GM19351 (cell line): ENCODE measurements at regions not wholly inside any gene's neighbourhood (a gene's known extent, or its start where the extent isn't known, plus 50 kb on each side); places are given as distances from the start of the nearest gene placed in this dataset.

ENCODE experiments used
- ATAC-seq: cut with Tn5 transposase; IDR thresholded peaks from one replicate; pipeline ENCODE4 v1.9.1; 2021; ENCODE audit warnings: mild to moderate bottlenecking, moderate library complexity; ENCODE audit not compliant: unreplicated experiment

GRCh38 chr6:146865756-146866379 is 267.1 kb downstream of the ADGB start:
- no peak for ATAC-seq

- ATAC-seq, result no peak
Observed at GRCh38 chr6:146866731-146867414, 268.1 kb downstream of the ADGB start.

- ATAC-seq, result no peak
Observed at GRCh38 chr6:146868671-146869209, 270.0 kb downstream of the ADGB start.

GRCh38 chr6:146870760-146871159 is 272.0 kb downstream of the ADGB start:
- peak; percentile 80 for ATAC-seq

GRCh38 chr6:146871611-146872425 is 273.0 kb downstream of the ADGB start:
- ATAC-seq, result no peak

GRCh38 chr6:146872426-146872785 is 273.6 kb downstream of the ADGB start:
- no peak for ATAC-seq

GRCh38 chr6:146874278-146875018 is 275.7 kb downstream of the ADGB start:
- ATAC-seq, result no peak

GRCh38 chr6:146875927-146876270 is 277.1 kb downstream of the ADGB start:
- no peak for ATAC-seq

- ATAC-seq, result peak; percentile 58
Observed at GRCh38 chr6:146876271-146877151, 277.7 kb downstream of the ADGB start.

GRCh38 chr6:146878168-146878951 is 279.6 kb downstream of the ADGB start:
- ATAC-seq, result no peak

GRCh38 chr6:146878952-146879340 is 280.2 kb downstream of the ADGB start:
- no peak for ATAC-seq

GRCh38 chr6:146879406-146880117 is 280.8 kb downstream of the ADGB start:
- no peak for ATAC-seq

GRCh38 chr6:146881228-146882181 is 282.7 kb downstream of the ADGB start:
- ATAC-seq, result no peak

GRCh38 chr6:146883640-146884531 is 285.1 kb downstream of the ADGB start:
- no peak for ATAC-seq

GRCh38 chr6:146884728-146885127 is 286.0 kb downstream of the ADGB start:
- ATAC-seq, result no peak

GRCh38 chr6:146885708-146886457 is 287.1 kb downstream of the ADGB start:
- no peak for ATAC-seq
